Liver (tissue), 8 donors: ENCODE measurements at regions not wholly inside any gene's neighbourhood (a gene's known extent, or its start where the extent isn't known, plus 50 kb on each side); places are given as distances from the start of the nearest gene placed in this dataset.

Source experiments
- DNase-seq: peaks from one replicate; pipeline ENCODE4 v3.0.0-alpha.2; 2017; ENCODE audit warnings: low spot score
- H3K27ac ChIP-seq, 2 donors: one replicate each; pipeline ENCODE4 v1.7.0; 2013; ENCODE audit warnings: inconsistent platforms in 2 of 2, low read length in 2 of 2, control low read depth in 1 of 2, low read depth in 1 of 2, mild to moderate bottlenecking in 1 of 2
- H3K27me3 ChIP-seq, 4 donors: one replicate each; pipeline versions ENCODE4 v1.6.1 to v1.7.0; 2013; ENCODE audit warnings: low read length in 3 of 4, inconsistent platforms in 1 of 4, mild to moderate bottlenecking in 1 of 4, moderate library complexity in 1 of 4; ENCODE audit not compliant: control insufficient read depth in 4 of 4, insufficient read depth in 4 of 4
- H3K36me3 ChIP-seq, 4 donors: one replicate each; pipeline versions ENCODE4 v1.6.1 to v1.7.0; 2013; ENCODE audit warnings: low read length in 3 of 4, mild to moderate bottlenecking in 3 of 4, low read depth in 1 of 4, moderate library complexity in 1 of 4; ENCODE audit not compliant: control insufficient read depth in 4 of 4, insufficient read depth in 3 of 4
- H3K4me1 ChIP-seq, 4 donors: one replicate each; pipeline versions ENCODE4 v1.6.1 to v1.7.0; 2013; ENCODE audit warnings: low read length in 3 of 4, mild to moderate bottlenecking in 3 of 4, moderate library complexity in 1 of 4; ENCODE audit not compliant: control insufficient read depth in 4 of 4, insufficient read depth in 4 of 4
- H3K4me3 ChIP-seq, 3 donors: one replicate each; pipeline versions ENCODE4 v1.6.1 to v1.7.0; 2013; ENCODE audit warnings: low read length in 3 of 3, control low read depth in 1 of 3, low read depth in 1 of 3, mild to moderate bottlenecking in 1 of 3
- H3K9ac ChIP-seq, 2 donors: one replicate each; pipeline ENCODE4 v1.7.0; 2013; ENCODE audit warnings: low read length in 2 of 2, mild to moderate bottlenecking in 2 of 2, moderate library complexity in 2 of 2, control low read depth in 1 of 2, low read depth in 1 of 2
- H3K9me3 ChIP-seq, 4 donors: one replicate each; pipeline versions ENCODE4 v1.6.1 to v1.7.0; 2013; ENCODE audit warnings: low read length in 3 of 4; ENCODE audit not compliant: control insufficient read depth in 4 of 4
- ATF3 ChIP-seq: IDR thresholded peaks from 2 replicates; pipeline ENCODE4 v1.6.1; 2016; ENCODE audit warnings: antibody characterized with exemption
- FOXA1 ChIP-seq: IDR thresholded peaks from 2 replicates; pipeline ENCODE4 v1.6.1; 2016; ENCODE audit warnings: antibody characterized with exemption
- GABPA ChIP-seq, 2 donors: IDR thresholded peaks in 1 of 2; conservative IDR thresholded peaks in 1 of 2; 2 replicates each; pipeline ENCODE4 v1.6.1; 2016; ENCODE audit warnings: antibody characterized with exemption in 2 of 2, mild to moderate bottlenecking in 1 of 2, moderate library complexity in 1 of 2
- HNF4A ChIP-seq, 2 donors: conservative IDR thresholded peaks; 2 replicates each; pipeline ENCODE4 v1.6.1; 2016; ENCODE audit warnings: antibody characterized with exemption in 2 of 2, mild to moderate bottlenecking in 2 of 2
- HNF4G ChIP-seq: IDR thresholded peaks from 2 replicates; pipeline ENCODE4 v1.6.1; 2016; ENCODE audit warnings: antibody characterized with exemption
- JUND ChIP-seq, 2 donors: IDR thresholded peaks; 2 replicates each; pipeline ENCODE4 v1.6.1; 2016; ENCODE audit warnings: antibody characterized with exemption in 2 of 2
- MAX ChIP-seq: IDR thresholded peaks from 2 replicates; pipeline ENCODE4 v1.6.1; 2016; ENCODE audit warnings: antibody characterized with exemption
- NR2F2 ChIP-seq: IDR thresholded peaks from 2 replicates; pipeline ENCODE4 v1.6.1; 2016; ENCODE audit warnings: antibody characterized with exemption
- RAD21 ChIP-seq, 2 donors: IDR thresholded peaks; 2 replicates each; pipeline ENCODE4 v1.6.1; 2016; ENCODE audit warnings: antibody characterized with exemption in 2 of 2, mild to moderate bottlenecking in 2 of 2
- RXRA ChIP-seq, 2 donors: IDR thresholded peaks; 2 replicates each; pipeline ENCODE4 v1.6.1; 2017 to 2018; ENCODE audit warnings: antibody characterized with exemption in 2 of 2, mild to moderate bottlenecking in 1 of 2
- SP1 ChIP-seq: IDR thresholded peaks from 2 replicates; pipeline ENCODE4 v1.6.1; 2018; ENCODE audit warnings: antibody characterized with exemption, mild to moderate bottlenecking
- TAF1 ChIP-seq: conservative IDR thresholded peaks from 2 replicates; pipeline ENCODE4 v1.6.1; 2016; ENCODE audit warnings: antibody characterized with exemption, mild to moderate bottlenecking
- YY1 ChIP-seq: IDR thresholded peaks from 2 replicates; pipeline ENCODE4 v1.6.1; 2016; ENCODE audit warnings: antibody characterized with exemption, mild to moderate bottlenecking
- WGBS: extraction: QIAGEN DNeasy Blood & Tissue Kit; methylation state at CpG from one replicate; pipeline ENCODE4 v1.1.7; 2013; 5-methylcytosine and 5-hydroxymethylcytosine counted together
- TF ChIP-seq, protein P1 (sequence below): IDR thresholded peaks from 2 replicates; pipeline ENCODE4 v1.6.1; 2016; ENCODE audit warnings: antibody characterized with exemption, mild to moderate bottlenecking
- TF ChIP-seq, protein P2 (sequence below): fragments of 150-350 bp; IDR thresholded peaks from 2 replicates; pipeline ENCODE4 v1.5.1; 2017; ENCODE audit warnings: improper control_type of control experiment, low read depth, low read length; ENCODE audit not compliant: missing input control
- donor health status: healthy.
- donor health status: healthy.
- donor health status: healthy.
- donor health status: healthy.
- donor health status: healthy.

- no peak overlapping the region for H3K27ac ChIP-seq
These were observed 88.0 kb upstream of the NAMPT start for GRCh38 chr7:106372595-106373318.

GRCh38 chr7:106372126-106372525 lies 87.3 kb upstream of the NAMPT start:
- Histone ChIP-seq H3K36me3 (no peaks in the 10 kb centered on the region), H3K27me3 (no peaks in the 10 kb centered on the region), H3K4me3 (no peak overlapping the region), H3K9me3 (no peaks in the 10 kb centered on the region), H3K9ac (no peak overlapping the region), H3K4me1 (no peaks in the 10 kb centered on the region), H3K27ac (no peak overlapping the region)
- TF ChIP-seq FOXA1 (no peak), ATF3 (no peak)
- TF ChIP-seq, protein P1, sequence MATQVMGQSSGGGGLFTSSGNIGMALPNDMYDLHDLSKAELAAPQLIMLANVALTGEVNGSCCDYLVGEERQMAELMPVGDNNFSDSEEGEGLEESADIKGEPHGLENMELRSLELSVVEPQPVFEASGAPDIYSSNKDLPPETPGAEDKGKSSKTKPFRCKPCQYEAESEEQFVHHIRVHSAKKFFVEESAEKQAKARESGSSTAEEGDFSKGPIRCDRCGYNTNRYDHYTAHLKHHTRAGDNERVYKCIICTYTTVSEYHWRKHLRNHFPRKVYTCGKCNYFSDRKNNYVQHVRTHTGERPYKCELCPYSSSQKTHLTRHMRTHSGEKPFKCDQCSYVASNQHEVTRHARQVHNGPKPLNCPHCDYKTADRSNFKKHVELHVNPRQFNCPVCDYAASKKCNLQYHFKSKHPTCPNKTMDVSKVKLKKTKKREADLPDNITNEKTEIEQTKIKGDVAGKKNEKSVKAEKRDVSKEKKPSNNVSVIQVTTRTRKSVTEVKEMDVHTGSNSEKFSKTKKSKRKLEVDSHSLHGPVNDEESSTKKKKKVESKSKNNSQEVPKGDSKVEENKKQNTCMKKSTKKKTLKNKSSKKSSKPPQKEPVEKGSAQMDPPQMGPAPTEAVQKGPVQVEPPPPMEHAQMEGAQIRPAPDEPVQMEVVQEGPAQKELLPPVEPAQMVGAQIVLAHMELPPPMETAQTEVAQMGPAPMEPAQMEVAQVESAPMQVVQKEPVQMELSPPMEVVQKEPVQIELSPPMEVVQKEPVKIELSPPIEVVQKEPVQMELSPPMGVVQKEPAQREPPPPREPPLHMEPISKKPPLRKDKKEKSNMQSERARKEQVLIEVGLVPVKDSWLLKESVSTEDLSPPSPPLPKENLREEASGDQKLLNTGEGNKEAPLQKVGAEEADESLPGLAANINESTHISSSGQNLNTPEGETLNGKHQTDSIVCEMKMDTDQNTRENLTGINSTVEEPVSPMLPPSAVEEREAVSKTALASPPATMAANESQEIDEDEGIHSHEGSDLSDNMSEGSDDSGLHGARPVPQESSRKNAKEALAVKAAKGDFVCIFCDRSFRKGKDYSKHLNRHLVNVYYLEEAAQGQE, result no peak
- WGBS, result 81% methylated on average over 2 of the region's 2 CpGs
- DNase-seq, result no peak

More at GRCh38 chr7:106372595-106373318, 88.0 kb upstream of the NAMPT start:
- H3K27me3 ChIP-seq, result no peaks in the 10 kb centered on the region
- H3K4me3 ChIP-seq, result no peak overlapping the region
- TF ChIP-seq HNF4G (no peak), FOXA1 (no peak), RAD21 (IDR thresholded peaks at IDR 0.05) (no peak), MAX (no peak), YY1 (no peak), GABPA (IDR thresholded peaks at IDR 0.05 in 1 of 2, conservative IDR thresholded peaks at IDR 0.05 in 1 of 2) (no peak), RXRA (IDR thresholded peaks at IDR 0.05) (no peak), TAF1 (no peak), HNF4A (conservative IDR thresholded peaks at IDR 0.05) (no peak), ATF3 (no peak), SP1 (no peak), NR2F2 (no peak), JUND (IDR thresholded peaks at IDR 0.05) (no peak)
- TF ChIP-seq, protein P1, result no peak
- TF ChIP-seq, protein P2, sequence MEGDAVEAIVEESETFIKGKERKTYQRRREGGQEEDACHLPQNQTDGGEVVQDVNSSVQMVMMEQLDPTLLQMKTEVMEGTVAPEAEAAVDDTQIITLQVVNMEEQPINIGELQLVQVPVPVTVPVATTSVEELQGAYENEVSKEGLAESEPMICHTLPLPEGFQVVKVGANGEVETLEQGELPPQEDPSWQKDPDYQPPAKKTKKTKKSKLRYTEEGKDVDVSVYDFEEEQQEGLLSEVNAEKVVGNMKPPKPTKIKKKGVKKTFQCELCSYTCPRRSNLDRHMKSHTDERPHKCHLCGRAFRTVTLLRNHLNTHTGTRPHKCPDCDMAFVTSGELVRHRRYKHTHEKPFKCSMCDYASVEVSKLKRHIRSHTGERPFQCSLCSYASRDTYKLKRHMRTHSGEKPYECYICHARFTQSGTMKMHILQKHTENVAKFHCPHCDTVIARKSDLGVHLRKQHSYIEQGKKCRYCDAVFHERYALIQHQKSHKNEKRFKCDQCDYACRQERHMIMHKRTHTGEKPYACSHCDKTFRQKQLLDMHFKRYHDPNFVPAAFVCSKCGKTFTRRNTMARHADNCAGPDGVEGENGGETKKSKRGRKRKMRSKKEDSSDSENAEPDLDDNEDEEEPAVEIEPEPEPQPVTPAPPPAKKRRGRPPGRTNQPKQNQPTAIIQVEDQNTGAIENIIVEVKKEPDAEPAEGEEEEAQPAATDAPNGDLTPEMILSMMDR, result no peak
- DNase-seq, result no peak
- WGBS, result 56% methylated on average over 3 of the region's 3 CpGs
- no peaks in the 10 kb centered on the region for H3K36me3 ChIP-seq
- H3K9ac ChIP-seq, result no peak overlapping the region
- H3K9me3 ChIP-seq, result no peaks in the 10 kb centered on the region
- H3K4me1 ChIP-seq, result no peaks in the 10 kb centered on the region
